ENCODE measurements at regions not wholly inside any gene's neighbourhood (a gene's known extent, or its start where the extent isn't known, plus 50 kb on each side); places are given as distances from the start of the nearest gene placed in this dataset.

DNA sequence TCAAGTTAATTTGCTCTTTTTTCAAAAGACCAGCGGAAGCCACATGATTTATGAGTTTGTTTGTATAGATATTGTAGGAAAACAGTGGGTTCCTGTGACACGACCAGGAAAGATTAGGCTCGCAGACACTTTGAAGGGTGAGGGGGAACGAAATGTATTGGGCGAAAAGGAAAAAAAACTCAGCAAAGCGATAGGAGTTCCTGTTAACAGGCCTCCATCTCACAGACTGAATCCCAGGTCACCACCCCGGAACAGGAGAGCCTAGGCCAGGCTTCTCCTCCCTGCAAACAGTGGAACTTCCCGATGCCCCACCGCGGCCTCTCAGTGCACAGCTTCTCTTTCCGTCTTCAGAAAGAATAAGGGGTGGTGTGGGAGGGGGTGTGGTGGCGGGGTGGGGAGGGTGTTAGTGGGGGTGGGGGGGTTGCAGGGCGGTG lies 181.8 kb upstream of the GPRIN3 start (continued):
- TF ChIP-seq, protein P1, sequence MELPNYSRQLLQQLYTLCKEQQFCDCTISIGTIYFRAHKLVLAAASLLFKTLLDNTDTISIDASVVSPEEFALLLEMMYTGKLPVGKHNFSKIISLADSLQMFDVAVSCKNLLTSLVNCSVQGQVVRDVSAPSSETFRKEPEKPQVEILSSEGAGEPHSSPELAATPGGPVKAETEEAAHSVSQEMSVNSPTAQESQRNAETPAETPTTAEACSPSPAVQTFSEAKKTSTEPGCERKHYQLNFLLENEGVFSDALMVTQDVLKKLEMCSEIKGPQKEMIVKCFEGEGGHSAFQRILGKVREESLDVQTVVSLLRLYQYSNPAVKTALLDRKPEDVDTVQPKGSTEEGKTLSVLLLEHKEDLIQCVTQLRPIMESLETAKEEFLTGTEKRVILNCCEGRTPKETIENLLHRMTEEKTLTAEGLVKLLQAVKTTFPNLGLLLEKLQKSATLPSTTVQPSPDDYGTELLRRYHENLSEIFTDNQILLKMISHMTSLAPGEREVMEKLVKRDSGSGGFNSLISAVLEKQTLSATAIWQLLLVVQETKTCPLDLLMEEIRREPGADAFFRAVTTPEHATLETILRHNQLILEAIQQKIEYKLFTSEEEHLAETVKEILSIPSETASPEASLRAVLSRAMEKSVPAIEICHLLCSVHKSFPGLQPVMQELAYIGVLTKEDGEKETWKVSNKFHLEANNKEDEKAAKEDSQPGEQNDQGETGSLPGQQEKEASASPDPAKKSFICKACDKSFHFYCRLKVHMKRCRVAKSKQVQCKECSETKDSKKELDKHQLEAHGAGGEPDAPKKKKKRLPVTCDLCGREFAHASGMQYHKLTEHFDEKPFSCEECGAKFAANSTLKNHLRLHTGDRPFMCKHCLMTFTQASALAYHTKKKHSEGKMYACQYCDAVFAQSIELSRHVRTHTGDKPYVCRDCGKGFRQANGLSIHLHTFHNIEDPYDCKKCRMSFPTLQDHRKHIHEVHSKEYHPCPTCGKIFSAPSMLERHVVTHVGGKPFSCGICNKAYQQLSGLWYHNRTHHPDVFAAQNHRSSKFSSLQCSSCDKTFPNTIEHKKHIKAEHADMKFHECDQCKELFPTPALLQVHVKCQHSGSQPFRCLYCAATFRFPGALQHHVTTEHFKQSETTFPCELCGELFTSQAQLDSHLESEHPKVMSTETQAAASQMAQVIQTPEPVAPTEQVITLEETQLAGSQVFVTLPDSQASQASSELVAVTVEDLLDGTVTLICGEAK (IDR thresholded peaks at IDR 0.05) = no peak
- TF ChIP-seq, protein P1 (CRISPR knock-in tag; IDR thresholded peaks at IDR 0.05) = no peak
- TF ChIP-seq TFAM (CRISPR knock-in tag; conservative IDR thresholded peaks at IDR 0.05) (no peak), MEIS2 (IDR thresholded peaks at IDR 0.05; ENCODE audit: partially characterized antibody) (peak; percentile 54), HNRNPUL1 (IDR thresholded peaks at IDR 0.05; ENCODE audit: low read length) (no peak), GABPA (tag; conservative IDR thresholded peaks at IDR 0.05; ENCODE audit: low read depth) (peak; percentile 33; the same call in 1 of the 2 replicates)
